GM12878 (cell line): ENCODE measurements at regions not wholly inside any gene's neighbourhood (a gene's known extent, or its start where the extent isn't known, plus 50 kb on each side); places are given as distances from the start of the nearest gene placed in this dataset.

Experiments
- ATAC-seq: fragments of 200-7000 bp; cut with Tn5 transposase; 3 replicates; pipeline ENCODE4 v1.9.1; 2020; ENCODE audit warnings: mild to moderate bottlenecking, moderate library complexity
- BruUV-seq: library from RNA; stranded (reverse); fragments of 400-500 nt; replicated peaks from 2 replicates; lab custom pipeline; 2021; lab: Mats Ljungman, UMichigan
- CTCF ChIA-PET: fragments of 300-600 bp; sonication (Branson Sonifier 250); formaldehyde crosslinking; extraction: SDS; loops from one replicate; lab custom pipeline; 2021; ENCODE audit warnings: inconsistent platforms; lab: Yijun Ruan, JAX
- POLR2A ChIA-PET: fragments of 350-600 bp; formaldehyde crosslinking; extraction: SDS; loops from one replicate; lab custom pipeline; 2021; ENCODE audit warnings: inconsistent platforms; lab: Charles Lee
- RAD21 ChIA-PET: fragments of 300-600 bp; sonication (Branson Sonifier 250); formaldehyde crosslinking; loops from one replicate; lab custom pipeline; 2023; ENCODE audit warnings: antibody characterized with exemption; ENCODE audit not compliant: unreplicated experiment; lab: Charles Lee
- SMC1A ChIA-PET: fragments of 300-600 bp; sonication (Branson Sonifier 250); formaldehyde crosslinking; loops from one replicate; lab custom pipeline; 2023; ENCODE audit not compliant: unreplicated experiment, uncharacterized antibody; lab: Charles Lee
- DNase-seq: peaks from one replicate; pipeline ENCODE4 v3.0.0-alpha.2; 2011; ENCODE audit warnings: low read depth, low spot score
- FAIRE-seq: peaks from 3 replicates; lab custom pipeline; 2011; peaks lifted over from hg19 to GRCh38; lab: Jason Lieb, UNC
- H2AFZ ChIP-seq: 2 replicates; pipeline ENCODE4 v1.6.0; 2011; ENCODE audit warnings: low read depth, low read length, control low read depth; ENCODE audit not compliant: control insufficient read depth
- H3K27ac ChIP-seq: 2 replicates; pipeline ENCODE4 v1.5.1; 2011; ENCODE audit warnings: control low read depth; ENCODE audit not compliant: control insufficient read depth, insufficient read depth
- H3K27me3 ChIP-seq, 2 experiments: replicated peaks in 1 of 2; 2 replicates each; pipeline versions ENCODE4 v1.6.0 to v1.6.1; 2011; ENCODE audit warnings: low read length in 1 of 2; ENCODE audit not compliant: control insufficient read depth in 2 of 2, insufficient read depth in 2 of 2
- H3K36me3 ChIP-seq, 2 experiments: 2 replicates each; pipeline ENCODE4 v1.5.1; 2011; ENCODE audit warnings: low read length in 1 of 2; ENCODE audit not compliant: control insufficient read depth in 2 of 2, insufficient read depth in 2 of 2
- H3K4me1 ChIP-seq: 2 replicates; pipeline ENCODE4 v1.6.1; 2011; ENCODE audit warnings: mild to moderate bottlenecking, low read length, moderate library complexity, mixed read lengths; ENCODE audit not compliant: control insufficient read depth, insufficient read depth
- H3K4me2 ChIP-seq: 2 replicates; pipeline ENCODE4 v1.6.0; 2011; ENCODE audit warnings: control low read depth; ENCODE audit not compliant: control insufficient read depth, insufficient read depth
- H3K4me3 ChIP-seq: fragments of 200-600 bp; sonication (generic); 2 replicates; pipeline ENCODE4 v1.5.1; 2016
- H3K79me2 ChIP-seq: 2 replicates; pipeline ENCODE4 v1.6.0; 2011; ENCODE audit warnings: low read length; ENCODE audit not compliant: control insufficient read depth, insufficient read depth
- H3K9ac ChIP-seq: 2 replicates; pipeline ENCODE4 v1.8.0; 2011; ENCODE audit warnings: low read length, control low read depth, mixed read lengths; ENCODE audit not compliant: control insufficient read depth, insufficient read depth
- H3K9me3 ChIP-seq: replicated peaks from 3 replicates; pipeline ENCODE4 v1.5.1; 2011; ENCODE audit warnings: mild to moderate bottlenecking, low read length; ENCODE audit not compliant: control insufficient read depth, insufficient read depth
- H4K20me1 ChIP-seq: 2 replicates; pipeline ENCODE4 v1.6.0; 2011; ENCODE audit not compliant: control insufficient read depth, insufficient read depth
- CREB1 ChIP-seq: IDR thresholded peaks from 2 replicates; pipeline ENCODE4 v1.6.1; 2012; ENCODE audit warnings: low read depth, mild to moderate bottlenecking, inconsistent platforms
- NFIC ChIP-seq: IDR thresholded peaks from 2 replicates; pipeline ENCODE4 v1.6.1; 2012; ENCODE audit warnings: low read depth, mild to moderate bottlenecking, inconsistent platforms, low read length, moderate library complexity
- POLR2AphosphoS2 ChIP-seq: IDR thresholded peaks from 2 replicates; pipeline ENCODE4 v1.6.1; 2011; ENCODE audit warnings: low read depth, mild to moderate bottlenecking, low read length, improper control_type of control experiment, moderate library complexity
- SIX5 ChIP-seq: IDR thresholded peaks from 2 replicates; pipeline ENCODE4 v1.6.1; 2011; ENCODE audit warnings: mild to moderate bottlenecking, low read depth, low read length, moderate library complexity; ENCODE audit not compliant: severe bottlenecking
- SREBF1 ChIP-seq: IDR thresholded peaks from 2 replicates; pipeline ENCODE4 v1.6.1; 2012; ENCODE audit warnings: mild to moderate bottlenecking, low read length
- WRNIP1 ChIP-seq: IDR thresholded peaks from 2 replicates; pipeline ENCODE4 v1.6.1; 2011; ENCODE audit warnings: low read depth, low read length, improper control_type of control experiment, borderline replicate concordance
- ZNF217 ChIP-seq: fragments of 450-650 bp; IDR thresholded peaks from 2 replicates; pipeline ENCODE4 v1.6.1; 2017; ENCODE audit warnings: antibody characterized with exemption, mild to moderate bottlenecking
- WGBS: methylation state at CpG from one replicate; pipeline ENCODE4 v1.1.6; 2016; ENCODE audit warnings: low lambda C conversion rate; ENCODE audit not compliant: insufficient replicate concordance, insufficient coverage; ENCODE audit errors: missing lambda C conversion rate; 5-methylcytosine and 5-hydroxymethylcytosine counted together
- in situ Hi-C: fragments of 300-500 bp; cut with MboI; formaldehyde crosslinking; loops from 9 replicates; pipeline ENCODE4 v1.14.3; 2018; ENCODE audit warnings: mixed read lengths
- intact Hi-C: fragments of 100-400 bp; cut with micrococcal nuclease; formaldehyde crosslinking; loops from one replicate; pipeline ENCODE4 v1.14.2; 2022; ENCODE audit not compliant: unreplicated experiment
- TF ChIP-seq, protein P1 (sequence below): fragments of 450-650 bp; IDR thresholded peaks from 2 replicates; pipeline ENCODE4 v1.6.1; 2016; ENCODE audit warnings: mild to moderate bottlenecking
- TF ChIP-seq, protein P2 (sequence below): fragments of 450-650 bp; conservative IDR thresholded peaks from 2 replicates; pipeline ENCODE4 v1.6.1; 2017; ENCODE audit warnings: mild to moderate bottlenecking, moderate library complexity

GRCh38 chr13:73876323-73876722 is 257.9 kb downstream of the KLF12 start:
- Histone ChIP-seq H3K9me3 (no peaks in the 10 kb centered on the region; the same call in 1 of the 3 replicates), H3K79me2 (no peaks in the 10 kb centered on the region), H3K4me3 (no peak overlapping the region), H3K27ac (no peak overlapping the region), H3K4me2 (no peak overlapping the region), H3K27me3 (no peaks in the 10 kb centered on the region), H3K9ac (no peak overlapping the region), H4K20me1 (no peaks in the 10 kb centered on the region), H2AFZ (no peak overlapping the region), H3K4me1 (no peaks in the 10 kb centered on the region), H3K36me3 (no peaks in the 10 kb centered on the region)
- ChIA-PET POLR2A (no interaction called here), RAD21 (no interaction called here), CTCF (interaction anchor here (1.3 kb wide), 1 partner anchor 16 kb away, joined by 3 read pairs; no protein-coding TSS in a partner anchor), SMC1A (interaction anchor here (0.6 kb wide), 1 partner anchor 710 kb away, joined by 3 read pairs; no protein-coding TSS in a partner anchor)
- in situ Hi-C loops (no loop called here), intact Hi-C loops (no loop called here)
- no peak for FAIRE-seq
- no peak for DNase-seq
- no TSS peak for BruUV-seq
- 95% methylated on average over 1 of the region's 1 CpG for WGBS
- TF ChIP-seq ZNF217 (no peak), SREBF1 (no peak), SIX5 (no peak), POLR2AphosphoS2 (no peak), NFIC (no peak), WRNIP1 (no peak), CREB1 (no peak)
- TF ChIP-seq, protein P1, sequence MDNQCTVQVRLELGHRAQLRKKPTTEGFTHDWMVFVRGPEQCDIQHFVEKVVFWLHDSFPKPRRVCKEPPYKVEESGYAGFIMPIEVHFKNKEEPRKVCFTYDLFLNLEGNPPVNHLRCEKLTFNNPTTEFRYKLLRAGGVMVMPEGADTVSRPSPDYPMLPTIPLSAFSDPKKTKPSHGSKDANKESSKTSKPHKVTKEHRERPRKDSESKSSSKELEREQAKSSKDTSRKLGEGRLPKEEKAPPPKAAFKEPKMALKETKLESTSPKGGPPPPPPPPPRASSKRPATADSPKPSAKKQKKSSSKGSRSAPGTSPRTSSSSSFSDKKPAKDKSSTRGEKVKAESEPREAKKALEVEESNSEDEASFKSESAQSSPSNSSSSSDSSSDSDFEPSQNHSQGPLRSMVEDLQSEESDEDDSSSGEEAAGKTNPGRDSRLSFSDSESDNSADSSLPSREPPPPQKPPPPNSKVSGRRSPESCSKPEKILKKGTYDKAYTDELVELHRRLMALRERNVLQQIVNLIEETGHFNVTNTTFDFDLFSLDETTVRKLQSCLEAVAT, result no peak
- TF ChIP-seq, protein P2, sequence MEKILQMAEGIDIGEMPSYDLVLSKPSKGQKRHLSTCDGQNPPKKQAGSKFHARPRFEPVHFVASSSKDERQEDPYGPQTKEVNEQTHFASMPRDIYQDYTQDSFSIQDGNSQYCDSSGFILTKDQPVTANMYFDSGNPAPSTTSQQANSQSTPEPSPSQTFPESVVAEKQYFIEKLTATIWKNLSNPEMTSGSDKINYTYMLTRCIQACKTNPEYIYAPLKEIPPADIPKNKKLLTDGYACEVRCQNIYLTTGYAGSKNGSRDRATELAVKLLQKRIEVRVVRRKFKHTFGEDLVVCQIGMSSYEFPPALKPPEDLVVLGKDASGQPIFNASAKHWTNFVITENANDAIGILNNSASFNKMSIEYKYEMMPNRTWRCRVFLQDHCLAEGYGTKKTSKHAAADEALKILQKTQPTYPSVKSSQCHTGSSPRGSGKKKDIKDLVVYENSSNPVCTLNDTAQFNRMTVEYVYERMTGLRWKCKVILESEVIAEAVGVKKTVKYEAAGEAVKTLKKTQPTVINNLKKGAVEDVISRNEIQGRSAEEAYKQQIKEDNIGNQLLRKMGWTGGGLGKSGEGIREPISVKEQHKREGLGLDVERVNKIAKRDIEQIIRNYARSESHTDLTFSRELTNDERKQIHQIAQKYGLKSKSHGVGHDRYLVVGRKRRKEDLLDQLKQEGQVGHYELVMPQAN, result no peak
- no peak for ATAC-seq
